HCT116 (cell line): ENCODE measurements at regions not wholly inside any gene's neighbourhood (a gene's known extent, or its start where the extent isn't known, plus 50 kb on each side); places are given as distances from the start of the nearest gene placed in this dataset.

Source experiments
- ATAC-seq: fragments of 200-7000 bp; cut with Tn5 transposase; 2 replicates; pipeline ENCODE4 v1.9.1; 2020; ENCODE audit warnings: mild to moderate bottlenecking, moderate library complexity
- BruUV-seq: library from RNA; stranded (reverse); fragments of 400-500 nt; replicated peaks from 2 replicates; lab custom pipeline; 2021; lab: Mats Ljungman, UMichigan
- CTCF ChIA-PET: fragments of 300-600 bp; sonication (Branson Sonifier 250); formaldehyde crosslinking; loops from one replicate; lab custom pipeline; 2021; ENCODE audit warnings: antibody characterized with exemption; lab: Charles Lee
- POLR2A ChIA-PET: fragments of 300-600, 350-600 bp; sonication (Branson Sonifier 250); formaldehyde crosslinking; loops from one replicate; lab custom pipeline; 2021; ENCODE audit warnings: antibody characterized with exemption; lab: Charles Lee
- RAD21 ChIA-PET, 2 experiments: fragments of 300-600 bp; sonication (Branson Sonifier 250); formaldehyde crosslinking; loops; one replicate each; lab custom pipeline; 2023; ENCODE audit warnings: low total read pairs in 2 of 2; ENCODE audit not compliant: uncharacterized antibody in 2 of 2, unreplicated experiment in 2 of 2, low non-redundant PET in 1 of 2; lab: Charles Lee
- DNase-seq: peaks from one replicate; pipeline ENCODE4 v3.0.0-alpha.2; 2010; ENCODE audit warnings: low read depth, low spot score
- H2AFZ ChIP-seq: fragments of 200-600 bp; shearing (Covaris generic), sonication (generic); 2 replicates; pipeline ENCODE4 v1.6.1; 2017; ENCODE audit warnings: low read depth, mixed run types, mixed read lengths, antibody characterized with exemption, low read length; ENCODE audit not compliant: poor library complexity, severe bottlenecking
- H3K27ac ChIP-seq: 2 replicates; pipeline ENCODE4 v1.5.1; 2012; ENCODE audit warnings: low read depth, low read length
- H3K27me3 ChIP-seq: fragments of 200-600 bp; sonication (generic); 2 replicates; pipeline ENCODE4 v1.6.1; 2016; ENCODE audit warnings: mixed run types, low read length, mixed read lengths; ENCODE audit not compliant: insufficient read depth
- H3K36me3 ChIP-seq, 2 experiments: fragments of 200-500 bp in 1 of 2; fragments of 200-600 bp in 1 of 2; sonication (Bioruptor generic) in 1 of 2; sonication (generic) in 1 of 2; 2 replicates each; pipeline versions ENCODE4 v1.5.1 to v1.6.1; 2014 to 2016; ENCODE audit warnings: low read length in 2 of 2, inconsistent platforms in 1 of 2, mixed read lengths in 1 of 2, mixed run types in 1 of 2; ENCODE audit not compliant: insufficient read depth in 2 of 2, control insufficient read depth in 1 of 2
- H3K4me1 ChIP-seq, 2 experiments: fragments of 200-600 bp in 1 of 2; sonication (generic) in 1 of 2; 2 replicates each; pipeline versions ENCODE4 v1.5.1 to v1.6.1; 2012 to 2017; ENCODE audit warnings: low read length in 2 of 2, inconsistent platforms in 1 of 2, mild to moderate bottlenecking in 1 of 2, mixed read lengths in 1 of 2, mixed run types in 1 of 2, moderate library complexity in 1 of 2; ENCODE audit not compliant: insufficient read depth in 2 of 2, control insufficient read depth in 1 of 2
- H3K4me2 ChIP-seq: fragments of 200-600 bp; sonication (generic); 2 replicates; pipeline ENCODE4 v1.6.1; 2017; ENCODE audit warnings: mixed run types, low read length, mixed read lengths
- H3K4me3 ChIP-seq, 2 experiments: fragments of 200-600 bp in 1 of 2; sonication (generic) in 1 of 2; replicated peaks in 1 of 2; 2 replicates each; pipeline ENCODE4 v1.5.1; 2011 to 2016; ENCODE audit warnings: low read length in 2 of 2, control low read depth in 1 of 2, low read depth in 1 of 2, mild to moderate bottlenecking in 1 of 2, mixed read lengths in 1 of 2, mixed run types in 1 of 2
- H3K79me2 ChIP-seq: fragments of 200-600 bp; sonication (generic); 2 replicates; pipeline ENCODE4 v1.6.1; 2017; ENCODE audit warnings: mild to moderate bottlenecking, mixed run types, low read length, moderate library complexity, mixed read lengths; ENCODE audit not compliant: insufficient read depth
- H3K9ac ChIP-seq: fragments of 200-600 bp; sonication (generic); 2 replicates; pipeline ENCODE4 v1.6.1; 2016; ENCODE audit warnings: low read length, mixed read lengths
- H3K9me2 ChIP-seq: fragments of 200-600 bp; sonication (generic), shearing (Covaris generic); 2 replicates; pipeline ENCODE4 v1.6.1; 2017; ENCODE audit warnings: mixed run types, mild to moderate bottlenecking, moderate library complexity; ENCODE audit not compliant: insufficient read depth
- H3K9me3 ChIP-seq, 2 experiments: fragments of 200-500 bp in 1 of 2; fragments of 200-600 bp in 1 of 2; sonication (Bioruptor generic) in 1 of 2; sonication (generic) in 1 of 2; 2 replicates each; pipeline ENCODE4 v1.6.1; 2014 to 2017; ENCODE audit warnings: low read length in 2 of 2, mixed read lengths in 2 of 2, inconsistent platforms in 1 of 2, low read depth in 1 of 2, mild to moderate bottlenecking in 1 of 2, mixed run types in 1 of 2, moderate library complexity in 1 of 2; ENCODE audit not compliant: control insufficient read depth in 1 of 2, insufficient read depth in 1 of 2
- H4K20me1 ChIP-seq: fragments of 200-600 bp; sonication (generic), shearing (Covaris generic); 2 replicates; pipeline ENCODE4 v1.6.1; 2017; ENCODE audit warnings: mixed run types, mild to moderate bottlenecking, moderate library complexity; ENCODE audit not compliant: insufficient read depth
- CBX3 ChIP-seq: IDR thresholded peaks from 2 replicates; pipeline ENCODE4 v1.6.1; 2012; ENCODE audit warnings: low read depth
- CEBPB ChIP-seq: IDR thresholded peaks from 2 replicates; pipeline ENCODE4 v1.6.1; 2012; ENCODE audit warnings: low read depth
- EGR1 ChIP-seq: IDR thresholded peaks from 2 replicates; pipeline ENCODE4 v1.6.1; 2012; ENCODE audit warnings: low read depth
- ELF1 ChIP-seq: IDR thresholded peaks from 2 replicates; pipeline ENCODE4 v1.6.1; 2012; ENCODE audit warnings: low read depth, borderline replicate concordance
- EZH2 ChIP-seq: fragments of 200-600 bp; sonication (generic); IDR thresholded peaks from 2 replicates; pipeline ENCODE4 v1.6.1; 2017; ENCODE audit warnings: antibody characterized with exemption, mixed run types
- EZH2phosphoT487 ChIP-seq: fragments of 200-600 bp; IDR thresholded peaks from 2 replicates; pipeline ENCODE4 v1.6.1; 2018; ENCODE audit warnings: antibody characterized with exemption, borderline replicate concordance
- JUND ChIP-seq: IDR thresholded peaks from 2 replicates; pipeline ENCODE4 v1.6.1; 2012
- POLR2A ChIP-seq: IDR thresholded peaks from 2 replicates; pipeline ENCODE4 v1.7.0; 2011; ENCODE audit warnings: borderline replicate concordance; ENCODE audit not compliant: insufficient read depth, insufficient read length; ENCODE audit errors: extremely low read depth
- POLR2AphosphoS5 ChIP-seq: IDR thresholded peaks from 2 replicates; pipeline ENCODE4 v1.6.1; 2011; ENCODE audit warnings: mild to moderate bottlenecking, low read depth, low read length, moderate library complexity
- SIN3A ChIP-seq: IDR thresholded peaks from 2 replicates; pipeline ENCODE4 v1.6.1; 2012; ENCODE audit warnings: low read depth
- SP1 ChIP-seq: IDR thresholded peaks from 2 replicates; pipeline ENCODE4 v1.6.1; 2012; ENCODE audit warnings: low read depth
- SRF ChIP-seq: IDR thresholded peaks from 2 replicates; pipeline ENCODE4 v1.6.1; 2012; ENCODE audit warnings: low read depth
- TCF7L2 ChIP-seq: IDR thresholded peaks from 2 replicates; pipeline ENCODE4 v1.7.0; 2011; ENCODE audit warnings: borderline replicate concordance, inconsistent platforms; ENCODE audit not compliant: insufficient read depth, insufficient read length; ENCODE audit errors: extremely low read depth
- YY1 ChIP-seq: IDR thresholded peaks from 2 replicates; pipeline ENCODE4 v1.6.1; 2011; ENCODE audit warnings: low read length, low read depth, moderate library complexity, mild to moderate bottlenecking; ENCODE audit not compliant: insufficient replicate concordance; ENCODE audit errors: extremely low read depth
- ZFX ChIP-seq: fragments of 450-650 bp; IDR thresholded peaks from 2 replicates; pipeline ENCODE4 v1.6.1; 2017
- intact Hi-C: fragments of 100-400 bp; cut with micrococcal nuclease; formaldehyde crosslinking; loops from 2 replicates; pipeline ENCODE4 v1.10.0; 2022
- TF ChIP-seq, protein P1 (sequence below): IDR thresholded peaks from 2 replicates; pipeline ENCODE4 v1.6.1; 2012
- TF ChIP-seq, protein P2 (sequence below): IDR thresholded peaks from 2 replicates; pipeline ENCODE4 v1.6.1; 2012
- TF ChIP-seq, protein P3 (sequence below), 3 experiments: fragments of 200-600 bp in 1 of 3; sonication (generic) in 1 of 3; IDR thresholded peaks in 2 of 3; conservative IDR thresholded peaks in 1 of 3; 2 replicates each; pipeline ENCODE4 v1.5.1; 2012 to 2017; ENCODE audit warnings: low read depth in 2 of 3, low read length in 2 of 3, antibody characterized with exemption in 1 of 3, borderline replicate concordance in 1 of 3, control low read depth in 1 of 3, mild to moderate bottlenecking in 1 of 3, mixed read lengths in 1 of 3, mixed run types in 1 of 3, moderate library complexity in 1 of 3; ENCODE audit not compliant: insufficient read depth in 1 of 3

DNA sequence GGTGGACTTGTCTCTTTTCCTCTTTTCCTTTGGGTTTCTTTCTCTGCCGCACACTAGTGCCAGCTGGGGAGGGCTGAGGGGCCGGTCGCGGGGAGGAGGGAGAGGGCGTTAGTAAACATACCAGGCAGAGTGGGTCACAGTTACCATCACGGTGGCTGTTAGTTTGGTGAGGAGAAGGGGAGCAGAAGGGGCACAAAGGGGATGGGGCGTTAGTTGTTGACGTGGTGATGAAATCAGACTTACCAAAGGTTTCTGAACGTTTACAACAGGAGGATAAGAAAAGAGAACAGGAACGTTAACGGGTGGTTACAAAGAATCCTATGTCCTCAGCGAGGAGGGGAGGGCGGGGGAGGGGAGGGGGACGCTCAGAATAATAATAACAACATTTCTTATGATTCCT lies 77.9 kb downstream of the PTPRS start:
- Histone ChIP-seq H4K20me1 (no peaks in the 10 kb centered on the region), H2AFZ (no peak overlapping the region), H3K9me2 (no peaks in the 10 kb centered on the region), H3K4me3 (no peak overlapping the region), H3K79me2 (no peaks in the 10 kb centered on the region), H3K27me3 (no peaks in the 10 kb centered on the region), H3K36me3 (peaks cover 4 to 6% of the 10 kb centered on the region in 2 experiments; a peak in 2 of 4 replicates), H3K27ac (no peak overlapping the region), H3K4me1 (peaks cover 0 to 11% of the 10 kb centered on the region in 2 experiments; a peak in 2 of 4 replicates), H3K9me3 (no peaks in the 10 kb centered on the region), H3K4me2 (no peak overlapping the region), H3K9ac (no peak overlapping the region)
- ChIA-PET RAD21 (no interaction called here), CTCF (no interaction called here), POLR2A (no interaction called here)
- no peak for DNase-seq
- TF ChIP-seq TCF7L2 (no peak), POLR2AphosphoS5 (no peak), CEBPB (no peak), CBX3 (no peak), POLR2A (no peak), ELF1 (no peak)
- no TSS peak for BruUV-seq
- intact Hi-C loops: no loop called here
- ATAC-seq: no peak

DNA sequence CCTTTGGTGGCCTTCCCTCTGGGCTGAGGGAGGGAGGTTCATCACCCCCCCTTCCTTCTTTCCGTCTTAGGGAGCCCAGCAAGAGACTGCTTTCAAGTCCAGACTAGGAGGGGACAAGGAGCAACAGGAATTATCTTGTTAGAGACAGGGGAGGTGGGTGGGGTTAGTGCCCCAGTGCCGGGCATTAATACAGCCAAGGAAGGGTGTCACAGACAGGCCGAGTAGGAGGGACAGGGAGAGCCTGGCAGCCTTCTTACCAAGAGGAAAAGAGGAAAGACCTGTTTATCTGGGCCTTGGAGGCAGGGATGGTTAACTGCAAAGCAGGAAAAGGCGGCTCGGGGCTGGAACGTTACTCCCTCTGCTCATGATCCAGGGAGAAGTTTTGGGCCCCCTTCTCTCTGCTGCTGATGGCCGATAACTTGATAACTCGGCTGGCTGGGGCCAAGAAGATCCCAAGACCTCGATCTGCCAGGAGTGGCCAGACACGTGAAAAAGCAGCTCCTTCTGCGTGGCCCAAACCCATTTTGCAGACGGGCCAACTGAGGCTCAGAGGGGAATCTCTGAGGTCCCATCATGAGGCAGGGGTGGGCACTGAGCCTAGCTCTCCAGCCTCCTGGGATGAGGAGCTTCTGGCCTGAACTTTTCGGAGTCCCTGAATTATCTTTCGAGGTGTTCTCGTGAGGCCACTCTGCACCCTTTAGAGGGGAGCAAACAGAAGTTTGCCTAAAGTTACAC lies 79.3 kb downstream of the PTPRS start:
- H3K9ac ChIP-seq: no peak overlapping the region
- H4K20me1 ChIP-seq: no peaks in the 10 kb centered on the region
- no peak overlapping the region for H3K27ac ChIP-seq
- ChIA-PET RAD21 (no interaction called here), CTCF (no interaction called here), POLR2A (no interaction called here)
- H3K9me2 ChIP-seq: no peaks in the 10 kb centered on the region
- DNase-seq (no peak), ATAC-seq (no peak)
- no TSS peak for BruUV-seq
- no peaks in the 10 kb centered on the region for H3K9me3 ChIP-seq
- peaks cover 6 to 9% of the 10 kb centered on the region in 2 experiments; a peak in 2 of 4 replicates for H3K36me3 ChIP-seq
- H3K4me3 ChIP-seq: no peak overlapping the region
- H3K79me2 ChIP-seq: no peaks in the 10 kb centered on the region
- peak overlapping the region; percentile 41; the same call in 1 of the 2 replicates for H3K4me2 ChIP-seq
- peaks cover 0 to 11% of the 10 kb centered on the region in 2 experiments; a peak in 2 of 4 replicates for H3K4me1 ChIP-seq
- intact Hi-C loops: no loop called here
- no peaks in the 10 kb centered on the region for H3K27me3 ChIP-seq
- no peak overlapping the region for H2AFZ ChIP-seq
- TF ChIP-seq, protein P1, sequence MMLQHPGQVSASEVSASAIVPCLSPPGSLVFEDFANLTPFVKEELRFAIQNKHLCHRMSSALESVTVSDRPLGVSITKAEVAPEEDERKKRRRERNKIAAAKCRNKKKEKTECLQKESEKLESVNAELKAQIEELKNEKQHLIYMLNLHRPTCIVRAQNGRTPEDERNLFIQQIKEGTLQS: no peak
- TF ChIP-seq POLR2A: no peak
- no peak for TF ChIP-seq JUND
- no peak for TF ChIP-seq SP1
- TF ChIP-seq YY1: no peak
- no peak for TF ChIP-seq CEBPB
- TF ChIP-seq SRF: no peak
- TF ChIP-seq POLR2AphosphoS5: no peak
- no peak for TF ChIP-seq ZFX
- TF ChIP-seq EZH2: no peak
- no peak for TF ChIP-seq EZH2phosphoT487
- no peak for TF ChIP-seq SIN3A
- TF ChIP-seq, protein P2, sequence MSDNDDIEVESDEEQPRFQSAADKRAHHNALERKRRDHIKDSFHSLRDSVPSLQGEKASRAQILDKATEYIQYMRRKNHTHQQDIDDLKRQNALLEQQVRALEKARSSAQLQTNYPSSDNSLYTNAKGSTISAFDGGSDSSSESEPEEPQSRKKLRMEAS: no peak
- TF ChIP-seq, protein P3, sequence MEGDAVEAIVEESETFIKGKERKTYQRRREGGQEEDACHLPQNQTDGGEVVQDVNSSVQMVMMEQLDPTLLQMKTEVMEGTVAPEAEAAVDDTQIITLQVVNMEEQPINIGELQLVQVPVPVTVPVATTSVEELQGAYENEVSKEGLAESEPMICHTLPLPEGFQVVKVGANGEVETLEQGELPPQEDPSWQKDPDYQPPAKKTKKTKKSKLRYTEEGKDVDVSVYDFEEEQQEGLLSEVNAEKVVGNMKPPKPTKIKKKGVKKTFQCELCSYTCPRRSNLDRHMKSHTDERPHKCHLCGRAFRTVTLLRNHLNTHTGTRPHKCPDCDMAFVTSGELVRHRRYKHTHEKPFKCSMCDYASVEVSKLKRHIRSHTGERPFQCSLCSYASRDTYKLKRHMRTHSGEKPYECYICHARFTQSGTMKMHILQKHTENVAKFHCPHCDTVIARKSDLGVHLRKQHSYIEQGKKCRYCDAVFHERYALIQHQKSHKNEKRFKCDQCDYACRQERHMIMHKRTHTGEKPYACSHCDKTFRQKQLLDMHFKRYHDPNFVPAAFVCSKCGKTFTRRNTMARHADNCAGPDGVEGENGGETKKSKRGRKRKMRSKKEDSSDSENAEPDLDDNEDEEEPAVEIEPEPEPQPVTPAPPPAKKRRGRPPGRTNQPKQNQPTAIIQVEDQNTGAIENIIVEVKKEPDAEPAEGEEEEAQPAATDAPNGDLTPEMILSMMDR (IDR thresholded peaks at IDR 0.05 in 2 of 3, conservative IDR thresholded peaks at IDR 0.05 in 1 of 3; ENCODE audit: borderline replicate concordance in 1 of 3, insufficient read depth in 1 of 3, low read depth in 2 of 3, low read length in 2 of 3): no peak
- no peak for TF ChIP-seq EGR1
